ENCODE measurements at regions not wholly inside any gene's neighbourhood (a gene's known extent, or its start where the extent isn't known, plus 50 kb on each side); places are given as distances from the start of the nearest gene placed in this dataset.

GRCh38 chr2:234631646-234632514, 135.0 kb upstream of the ARL4C start:
- Histone ChIP-seq H3K4me1 (ENCODE audit: insufficient read depth, insufficient read length) (peaks cover 8% of the 10 kb centered on the region), H3K27me3 (ENCODE audit: insufficient read depth, insufficient read length) (no peaks in the 10 kb centered on the region), H3K9me3 (ENCODE audit: insufficient read depth, low read length) (peaks cover 18% of the 10 kb centered on the region; the same call in 1 of the 2 replicates), H3K9ac (ENCODE audit: insufficient read length, low read depth) (no peak overlapping the region), H3K4me3 (ENCODE audit: insufficient read length, low read depth) (no peak overlapping the region), H3K36me3 (ENCODE audit: insufficient read depth, insufficient read length, low read length) (no peaks in the 10 kb centered on the region)
- peak; percentile 50 for DNase-seq (ENCODE audit: low read depth, low spot score)
- TF ChIP-seq ZNF274 (IDR thresholded peaks at IDR 0.05; ENCODE audit: low read depth, low read length) (no peak), YY1 (IDR thresholded peaks at IDR 0.05; ENCODE audit: insufficient read depth, insufficient read length) (no peak), SUZ12 (IDR thresholded peaks at IDR 0.05; ENCODE audit: extremely low read depth, insufficient read depth, insufficient read length) (no peak)

- TF ChIP-seq YY1 (IDR thresholded peaks at IDR 0.05; ENCODE audit: insufficient read depth, insufficient read length): no peak
- Histone ChIP-seq H3K4me3 (ENCODE audit: insufficient read length, low read depth) (no peak overlapping the region), H3K9ac (ENCODE audit: insufficient read length, low read depth) (no peak overlapping the region), H3K36me3 (ENCODE audit: insufficient read depth, insufficient read length, low read length) (no peaks in the 10 kb centered on the region), H3K9me3 (ENCODE audit: insufficient read depth, low read length) (peaks cover 8% of the 10 kb centered on the region; the same call in 1 of the 2 replicates), H3K4me1 (ENCODE audit: insufficient read depth, insufficient read length) (peaks cover 8% of the 10 kb centered on the region), H3K27me3 (ENCODE audit: insufficient read depth, insufficient read length) (no peaks in the 10 kb centered on the region)
- no peak for DNase-seq (ENCODE audit: low read depth, low spot score)
Measured at GRCh38 chr2:234630801-234631261, 133.9 kb upstream of the ARL4C start.

- Histone ChIP-seq H3K36me3 (ENCODE audit: insufficient read depth, insufficient read length, low read length) (no peaks in the 10 kb centered on the region), H3K27me3 (ENCODE audit: insufficient read depth, insufficient read length) (no peaks in the 10 kb centered on the region), H3K4me3 (ENCODE audit: insufficient read length, low read depth) (no peak overlapping the region), H3K9ac (ENCODE audit: insufficient read length, low read depth) (no peak overlapping the region), H3K4me1 (ENCODE audit: insufficient read depth, insufficient read length) (peaks cover 8% of the 10 kb centered on the region), H3K9me3 (ENCODE audit: insufficient read depth, low read length) (no peaks in the 10 kb centered on the region)
- DNase-seq (ENCODE audit: low read depth, low spot score): no peak
- no peak for TF ChIP-seq YY1 (IDR thresholded peaks at IDR 0.05; ENCODE audit: insufficient read depth, insufficient read length)
Measured at GRCh38 chr2:234629596-234629995, 132.7 kb upstream of the ARL4C start.

- TF ChIP-seq ZNF274 (IDR thresholded peaks at IDR 0.05; ENCODE audit: low read depth, low read length) (no peak), YY1 (IDR thresholded peaks at IDR 0.05; ENCODE audit: insufficient read depth, insufficient read length) (no peak), SUZ12 (IDR thresholded peaks at IDR 0.05; ENCODE audit: extremely low read depth, insufficient read depth, insufficient read length) (no peak)
- no peak overlapping the region for H3K4me3 ChIP-seq (ENCODE audit: insufficient read length, low read depth)
- no peak overlapping the region for H3K9ac ChIP-seq (ENCODE audit: insufficient read length, low read depth)
- no peaks in the 10 kb centered on the region for H3K36me3 ChIP-seq (ENCODE audit: insufficient read depth, insufficient read length, low read length)
- DNase-seq (ENCODE audit: low read depth, low spot score): no peak
- no peaks in the 10 kb centered on the region for H3K27me3 ChIP-seq (ENCODE audit: insufficient read depth, insufficient read length)
- peaks cover 8% of the 10 kb centered on the region for H3K4me1 ChIP-seq (ENCODE audit: insufficient read depth, insufficient read length)
- no peaks in the 10 kb centered on the region for H3K9me3 ChIP-seq (ENCODE audit: insufficient read depth, low read length)
Measured at GRCh38 chr2:234628953-234629352, 132.1 kb upstream of the ARL4C start.

- Histone ChIP-seq H3K36me3 (ENCODE audit: insufficient read depth, insufficient read length, low read length) (no peaks in the 10 kb centered on the region), H3K9me3 (ENCODE audit: insufficient read depth, low read length) (no peaks in the 10 kb centered on the region), H3K27me3 (ENCODE audit: insufficient read depth, insufficient read length) (no peaks in the 10 kb centered on the region), H3K4me1 (ENCODE audit: insufficient read depth, insufficient read length) (peaks cover 4% of the 10 kb centered on the region), H3K9ac (ENCODE audit: insufficient read length, low read depth) (no peak overlapping the region), H3K4me3 (ENCODE audit: insufficient read length, low read depth) (no peak overlapping the region)
- TF ChIP-seq SUZ12 (IDR thresholded peaks at IDR 0.05; ENCODE audit: extremely low read depth, insufficient read depth, insufficient read length): no peak
- no peak for TF ChIP-seq ZNF274 (IDR thresholded peaks at IDR 0.05; ENCODE audit: low read depth, low read length)
- no peak for TF ChIP-seq YY1 (IDR thresholded peaks at IDR 0.05; ENCODE audit: insufficient read depth, insufficient read length)
- no peak for DNase-seq (ENCODE audit: low read depth, low spot score)
Measured at GRCh38 chr2:234627308-234627707, 130.4 kb upstream of the ARL4C start.

- TF ChIP-seq ZNF274 (IDR thresholded peaks at IDR 0.05; ENCODE audit: low read depth, low read length): no peak
- no peak for TF ChIP-seq YY1 (IDR thresholded peaks at IDR 0.05; ENCODE audit: insufficient read depth, insufficient read length)
- no peak for TF ChIP-seq SUZ12 (IDR thresholded peaks at IDR 0.05; ENCODE audit: extremely low read depth, insufficient read depth, insufficient read length)
- no peaks in the 10 kb centered on the region for H3K27me3 ChIP-seq (ENCODE audit: insufficient read depth, insufficient read length)
- H3K9me3 ChIP-seq (ENCODE audit: insufficient read depth, low read length): no peaks in the 10 kb centered on the region
- no peak overlapping the region for H3K9ac ChIP-seq (ENCODE audit: insufficient read length, low read depth)
- H3K36me3 ChIP-seq (ENCODE audit: insufficient read depth, insufficient read length, low read length): no peaks in the 10 kb centered on the region
- peaks cover 2% of the 10 kb centered on the region for H3K4me1 ChIP-seq (ENCODE audit: insufficient read depth, insufficient read length)
- DNase-seq (ENCODE audit: low read depth, low spot score): no peak
- H3K4me3 ChIP-seq (ENCODE audit: insufficient read length, low read depth): no peak overlapping the region
Measured at GRCh38 chr2:234626566-234627130, 129.8 kb upstream of the ARL4C start.

GRCh38 chr2:234625626-234626250, 128.9 kb upstream of the ARL4C start:
- no peaks in the 10 kb centered on the region for H3K27me3 ChIP-seq (ENCODE audit: insufficient read depth, insufficient read length)
- H3K9me3 ChIP-seq (ENCODE audit: insufficient read depth, low read length): no peaks in the 10 kb centered on the region
- H3K36me3 ChIP-seq (ENCODE audit: insufficient read depth, insufficient read length, low read length): no peaks in the 10 kb centered on the region
- no peak for DNase-seq (ENCODE audit: low read depth, low spot score)
- TF ChIP-seq ZNF274 (IDR thresholded peaks at IDR 0.05; ENCODE audit: low read depth, low read length) (no peak), YY1 (IDR thresholded peaks at IDR 0.05; ENCODE audit: insufficient read depth, insufficient read length) (no peak), SUZ12 (IDR thresholded peaks at IDR 0.05; ENCODE audit: extremely low read depth, insufficient read depth, insufficient read length) (no peak)
- no peak overlapping the region for H3K4me3 ChIP-seq (ENCODE audit: insufficient read length, low read depth)
- no peak overlapping the region for H3K9ac ChIP-seq (ENCODE audit: insufficient read length, low read depth)
- no peaks in the 10 kb centered on the region for H3K4me1 ChIP-seq (ENCODE audit: insufficient read depth, insufficient read length)

All from NT2/D1 (cell line).